ENCODE measurements at regions not wholly inside any gene's neighbourhood (a gene's known extent, or its start where the extent isn't known, plus 50 kb on each side); places are given as distances from the start of the nearest gene placed in this dataset.
"Not testable (repeated sequence)": the region's sequence is repeated elsewhere in the genome, so short reads cannot be mapped to it uniquely, and the experiment has no call there.

GRCh38 chr6:8166156-8166555 is 63.8 kb upstream of the EEF1E1 start:
- H3K36me3 ChIP-seq (replicated peaks; ENCODE audit: low read depth, low read length) = no peaks in the 10 kb centered on the region
- no peak overlapping the region for H3K4me3 ChIP-seq (ENCODE audit: low read length)
- no peak overlapping the region for H3K4me2 ChIP-seq (ENCODE audit: low read length)
- H3K9ac ChIP-seq (ENCODE audit: low read length) = no peak overlapping the region
- no peak overlapping the region for H3K27ac ChIP-seq (ENCODE audit: low read length)
- H3K9me3 ChIP-seq (ENCODE audit: insufficient read depth, low read length) = no peaks in the 10 kb centered on the region
- H2AFZ ChIP-seq (ENCODE audit: low read depth, low read length) = no peak overlapping the region
- H3K79me2 ChIP-seq (ENCODE audit: low read length) = no peaks in the 10 kb centered on the region
- no peak for TF ChIP-seq EZH2phosphoT487 (IDR thresholded peaks at IDR 0.05; ENCODE audit: low read depth)
- TF ChIP-seq, protein P1, sequence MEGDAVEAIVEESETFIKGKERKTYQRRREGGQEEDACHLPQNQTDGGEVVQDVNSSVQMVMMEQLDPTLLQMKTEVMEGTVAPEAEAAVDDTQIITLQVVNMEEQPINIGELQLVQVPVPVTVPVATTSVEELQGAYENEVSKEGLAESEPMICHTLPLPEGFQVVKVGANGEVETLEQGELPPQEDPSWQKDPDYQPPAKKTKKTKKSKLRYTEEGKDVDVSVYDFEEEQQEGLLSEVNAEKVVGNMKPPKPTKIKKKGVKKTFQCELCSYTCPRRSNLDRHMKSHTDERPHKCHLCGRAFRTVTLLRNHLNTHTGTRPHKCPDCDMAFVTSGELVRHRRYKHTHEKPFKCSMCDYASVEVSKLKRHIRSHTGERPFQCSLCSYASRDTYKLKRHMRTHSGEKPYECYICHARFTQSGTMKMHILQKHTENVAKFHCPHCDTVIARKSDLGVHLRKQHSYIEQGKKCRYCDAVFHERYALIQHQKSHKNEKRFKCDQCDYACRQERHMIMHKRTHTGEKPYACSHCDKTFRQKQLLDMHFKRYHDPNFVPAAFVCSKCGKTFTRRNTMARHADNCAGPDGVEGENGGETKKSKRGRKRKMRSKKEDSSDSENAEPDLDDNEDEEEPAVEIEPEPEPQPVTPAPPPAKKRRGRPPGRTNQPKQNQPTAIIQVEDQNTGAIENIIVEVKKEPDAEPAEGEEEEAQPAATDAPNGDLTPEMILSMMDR (IDR thresholded peaks at IDR 0.05; ENCODE audit: low read depth, low read length) = no peak
- no peaks in the 10 kb centered on the region for H4K20me1 ChIP-seq (ENCODE audit: insufficient read depth, low read length)
- no peaks in the 10 kb centered on the region for H3K4me1 ChIP-seq (ENCODE audit: low read length)
- H3K27me3 ChIP-seq (ENCODE audit: low read depth, low read length) = no peaks in the 10 kb centered on the region

DNA sequence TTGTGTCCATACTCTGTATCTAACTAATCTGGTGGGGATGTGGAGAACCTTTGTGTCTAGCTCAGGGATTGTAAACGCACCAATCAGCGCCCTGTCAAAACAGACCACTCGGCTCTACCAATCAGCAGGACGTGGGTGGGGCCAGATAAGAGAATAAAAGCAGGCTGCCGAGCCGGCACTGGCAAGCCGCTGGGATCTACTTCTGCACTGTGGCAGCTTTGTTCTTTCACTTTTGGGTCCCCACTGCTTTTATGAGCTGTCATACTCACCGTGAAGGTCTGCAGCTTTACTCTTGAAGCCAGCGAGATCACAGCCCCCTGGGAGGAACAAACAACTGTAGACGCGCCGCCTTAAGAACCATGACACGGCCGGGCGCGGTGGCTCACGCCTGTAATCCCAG is 62.7 kb upstream of the EEF1E1 start:
- H3K4me1 ChIP-seq (ENCODE audit: low read length); H3K27ac ChIP-seq (ENCODE audit: low read length); H3K4me2 ChIP-seq (ENCODE audit: low read length); H3K27me3 ChIP-seq (ENCODE audit: low read depth, low read length); H3K9ac ChIP-seq (ENCODE audit: low read length); H4K20me1 ChIP-seq (ENCODE audit: insufficient read depth, low read length); H3K79me2 ChIP-seq (ENCODE audit: low read length); H3K9me3 ChIP-seq (ENCODE audit: insufficient read depth, low read length); H3K4me3 ChIP-seq (ENCODE audit: low read length); H2AFZ ChIP-seq (ENCODE audit: low read depth, low read length); H3K36me3 ChIP-seq (replicated peaks; ENCODE audit: low read depth, low read length): not testable (repeated sequence)

DNA sequence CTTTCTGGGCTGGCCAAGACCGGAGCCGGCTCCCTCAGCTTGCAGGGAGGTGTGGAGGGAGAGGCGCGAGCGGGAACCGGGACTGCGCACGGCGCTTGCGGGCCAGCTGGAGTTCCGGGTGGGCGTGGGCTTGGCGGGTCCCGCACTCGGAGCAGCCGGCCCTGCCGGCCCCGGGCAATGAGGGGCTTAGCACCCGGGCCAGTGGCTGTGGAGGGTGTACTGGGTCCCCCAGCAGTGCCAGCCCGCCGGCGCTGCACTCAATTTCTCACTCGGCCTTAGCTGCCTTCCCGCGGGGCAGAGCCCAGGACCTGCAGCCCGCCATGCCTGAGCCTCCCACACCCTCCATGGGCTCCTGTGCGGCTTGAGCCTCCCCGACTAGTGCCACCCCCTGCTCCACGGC is 61.9 kb upstream of the EEF1E1 start:
- H3K36me3 ChIP-seq (replicated peaks; ENCODE audit: low read depth, low read length); H3K27me3 ChIP-seq (ENCODE audit: low read depth, low read length); H3K9ac ChIP-seq (ENCODE audit: low read length); H3K27ac ChIP-seq (ENCODE audit: low read length); H3K4me1 ChIP-seq (ENCODE audit: low read length); H3K4me2 ChIP-seq (ENCODE audit: low read length); H3K9me3 ChIP-seq (ENCODE audit: insufficient read depth, low read length); H4K20me1 ChIP-seq (ENCODE audit: insufficient read depth, low read length); H3K79me2 ChIP-seq (ENCODE audit: low read length); H2AFZ ChIP-seq (ENCODE audit: low read depth, low read length); H3K4me3 ChIP-seq (ENCODE audit: low read length): not testable (repeated sequence)

- Histone ChIP-seq H3K9ac (ENCODE audit: low read length) (no peak overlapping the region), H3K27ac (ENCODE audit: low read length) (no peak overlapping the region), H2AFZ (ENCODE audit: low read depth, low read length) (no peak overlapping the region), H3K36me3 (replicated peaks; ENCODE audit: low read depth, low read length) (no peaks in the 10 kb centered on the region), H3K79me2 (ENCODE audit: low read length) (no peaks in the 10 kb centered on the region), H3K27me3 (ENCODE audit: low read depth, low read length) (no peaks in the 10 kb centered on the region), H3K4me2 (ENCODE audit: low read length) (no peak overlapping the region), H4K20me1 (ENCODE audit: insufficient read depth, low read length) (no peaks in the 10 kb centered on the region), H3K9me3 (ENCODE audit: insufficient read depth, low read length) (no peaks in the 10 kb centered on the region), H3K4me3 (ENCODE audit: low read length) (no peak overlapping the region), H3K4me1 (ENCODE audit: low read length) (no peaks in the 10 kb centered on the region)
- TF ChIP-seq EZH2phosphoT487 (IDR thresholded peaks at IDR 0.05; ENCODE audit: low read depth) = no peak
- TF ChIP-seq, protein P1 (IDR thresholded peaks at IDR 0.05; ENCODE audit: low read depth, low read length) = no peak
Observed at GRCh38 chr6:8159966-8160365, 57.6 kb upstream of the EEF1E1 start.

DNA sequence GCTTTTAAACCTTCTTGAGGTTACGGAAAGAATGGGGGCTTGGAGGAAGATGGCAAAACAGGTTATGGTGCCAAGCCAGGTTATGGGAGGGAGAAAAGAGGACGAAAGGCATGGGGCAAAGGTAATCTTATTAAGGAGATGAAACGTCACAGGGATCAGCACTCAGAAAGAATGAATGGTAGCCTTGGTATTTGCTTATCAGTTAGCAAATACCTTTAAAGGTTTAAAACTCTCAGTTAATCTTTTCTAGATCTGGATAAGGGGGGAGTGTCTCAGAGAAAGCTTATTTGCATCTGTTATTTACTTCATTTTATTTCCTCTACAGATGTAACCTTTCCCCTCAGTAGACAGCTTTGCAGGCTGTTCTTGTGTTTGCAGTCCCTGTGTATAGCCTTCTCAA is 55.5 kb upstream of the EEF1E1 start:
- no peaks in the 10 kb centered on the region for H3K79me2 ChIP-seq (ENCODE audit: low read length)
- TF ChIP-seq, protein P1 (IDR thresholded peaks at IDR 0.05; ENCODE audit: low read depth, low read length) = no peak
- no peak for TF ChIP-seq EZH2phosphoT487 (IDR thresholded peaks at IDR 0.05; ENCODE audit: low read depth)

More for the DNA sequence above, 55.5 kb upstream of the EEF1E1 start:
- H3K4me1 ChIP-seq (ENCODE audit: low read length) = no peaks in the 10 kb centered on the region
- H3K9ac ChIP-seq (ENCODE audit: low read length) = no peak overlapping the region
- H4K20me1 ChIP-seq (ENCODE audit: insufficient read depth, low read length) = no peaks in the 10 kb centered on the region
- H3K4me3 ChIP-seq (ENCODE audit: low read length) = no peak overlapping the region
- H3K4me2 ChIP-seq (ENCODE audit: low read length) = no peak overlapping the region
- no peaks in the 10 kb centered on the region for H3K36me3 ChIP-seq (replicated peaks; ENCODE audit: low read depth, low read length)
- no peak overlapping the region for H2AFZ ChIP-seq (ENCODE audit: low read depth, low read length)
- H3K27me3 ChIP-seq (ENCODE audit: low read depth, low read length) = no peaks in the 10 kb centered on the region
- no peaks in the 10 kb centered on the region for H3K9me3 ChIP-seq (ENCODE audit: insufficient read depth, low read length)
- H3K27ac ChIP-seq (ENCODE audit: low read length) = no peak overlapping the region

All from OCI-LY3 (cell line).